WTC11 (cell line): ENCODE measurements at regions not wholly inside any gene's neighbourhood (a gene's known extent, or its start where the extent isn't known, plus 50 kb on each side); places are given as distances from the start of the nearest gene placed in this dataset.

Source experiments
- MYBL2 ChIP-seq: sonication (generic); formaldehyde crosslinking; IDR thresholded peaks from 2 replicates; pipeline ENCODE4 v1.8.1; 2023; ENCODE audit warnings: mild to moderate bottlenecking, moderate library complexity, missing genetic modification reagents
- TEAD1 ChIP-seq: sonication (generic); formaldehyde crosslinking; IDR thresholded peaks from 2 replicates; pipeline ENCODE4 v1.8.0; 2022; ENCODE audit warnings: mild to moderate bottlenecking, missing genetic modification reagents
- TEAD4 ChIP-seq: sonication (generic); formaldehyde crosslinking; IDR thresholded peaks from 2 replicates; pipeline ENCODE4 v1.8.0; 2022; ENCODE audit warnings: mild to moderate bottlenecking, missing genetic modification reagents
- ZNF263 ChIP-seq: sonication (generic); formaldehyde crosslinking; IDR thresholded peaks from 2 replicates; pipeline ENCODE4 v1.8.1; 2022; ENCODE audit warnings: low read depth, mild to moderate bottlenecking, moderate library complexity, missing genetic modification reagents
- ZNF671 ChIP-seq: fragments of 250-450 bp; sonication (Bioruptor Pico); IDR thresholded peaks from 2 replicates; pipeline ENCODE4 v1.8.0; 2021; ENCODE audit warnings: mild to moderate bottlenecking
- TF ChIP-seq, protein P1 (sequence below): sonication (generic); formaldehyde crosslinking; conservative IDR thresholded peaks from 2 replicates; pipeline ENCODE4 v1.8.1; 2022; ENCODE audit warnings: mild to moderate bottlenecking, missing genetic modification reagents
- TF ChIP-seq, protein P2 (sequence below): fragments of 200-600 bp; IDR thresholded peaks from 2 replicates; pipeline ENCODE4 v1.8.0; 2022; ENCODE audit warnings: antibody characterized with exemption

DNA sequence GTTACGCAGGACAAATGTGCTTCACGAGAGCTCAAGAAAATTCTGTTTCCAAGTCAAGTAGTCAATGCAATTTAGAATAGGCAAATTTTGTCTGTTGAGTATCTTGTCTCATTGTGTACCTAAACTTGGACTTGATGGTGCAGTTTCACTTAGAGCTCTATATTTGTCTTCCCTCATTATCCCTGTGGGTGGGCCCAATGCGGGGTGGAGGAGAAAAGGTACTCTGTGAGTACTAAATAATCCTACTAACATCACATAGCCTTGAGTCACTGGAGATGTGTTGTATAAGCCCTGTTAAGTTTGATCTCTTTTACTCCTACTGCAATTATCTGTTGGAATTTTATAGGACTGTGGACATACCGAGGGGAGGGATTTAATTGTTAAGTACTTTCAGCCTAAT lies 331.2 kb downstream of the METTL15 start:
- TF ChIP-seq, protein P1, sequence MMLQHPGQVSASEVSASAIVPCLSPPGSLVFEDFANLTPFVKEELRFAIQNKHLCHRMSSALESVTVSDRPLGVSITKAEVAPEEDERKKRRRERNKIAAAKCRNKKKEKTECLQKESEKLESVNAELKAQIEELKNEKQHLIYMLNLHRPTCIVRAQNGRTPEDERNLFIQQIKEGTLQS (CRISPR knock-in tag), result no peak
- TF ChIP-seq, protein P2, sequence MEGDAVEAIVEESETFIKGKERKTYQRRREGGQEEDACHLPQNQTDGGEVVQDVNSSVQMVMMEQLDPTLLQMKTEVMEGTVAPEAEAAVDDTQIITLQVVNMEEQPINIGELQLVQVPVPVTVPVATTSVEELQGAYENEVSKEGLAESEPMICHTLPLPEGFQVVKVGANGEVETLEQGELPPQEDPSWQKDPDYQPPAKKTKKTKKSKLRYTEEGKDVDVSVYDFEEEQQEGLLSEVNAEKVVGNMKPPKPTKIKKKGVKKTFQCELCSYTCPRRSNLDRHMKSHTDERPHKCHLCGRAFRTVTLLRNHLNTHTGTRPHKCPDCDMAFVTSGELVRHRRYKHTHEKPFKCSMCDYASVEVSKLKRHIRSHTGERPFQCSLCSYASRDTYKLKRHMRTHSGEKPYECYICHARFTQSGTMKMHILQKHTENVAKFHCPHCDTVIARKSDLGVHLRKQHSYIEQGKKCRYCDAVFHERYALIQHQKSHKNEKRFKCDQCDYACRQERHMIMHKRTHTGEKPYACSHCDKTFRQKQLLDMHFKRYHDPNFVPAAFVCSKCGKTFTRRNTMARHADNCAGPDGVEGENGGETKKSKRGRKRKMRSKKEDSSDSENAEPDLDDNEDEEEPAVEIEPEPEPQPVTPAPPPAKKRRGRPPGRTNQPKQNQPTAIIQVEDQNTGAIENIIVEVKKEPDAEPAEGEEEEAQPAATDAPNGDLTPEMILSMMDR, result no peak
- TF ChIP-seq MYBL2 (CRISPR knock-in tag) (no peak), ZNF671 (CRISPR knock-in tag) (no peak), TEAD4 (CRISPR knock-in tag) (no peak), TEAD1 (CRISPR knock-in tag) (no peak), ZNF263 (CRISPR knock-in tag) (no peak)
